ENCODE measurements at regions not wholly inside any gene's neighbourhood (a gene's known extent, or its start where the extent isn't known, plus 50 kb on each side); places are given as distances from the start of the nearest gene placed in this dataset.
"Not testable (repeated sequence)": the region's sequence is repeated elsewhere in the genome, so short reads cannot be mapped to it uniquely, and the experiment has no call there.

DNA sequence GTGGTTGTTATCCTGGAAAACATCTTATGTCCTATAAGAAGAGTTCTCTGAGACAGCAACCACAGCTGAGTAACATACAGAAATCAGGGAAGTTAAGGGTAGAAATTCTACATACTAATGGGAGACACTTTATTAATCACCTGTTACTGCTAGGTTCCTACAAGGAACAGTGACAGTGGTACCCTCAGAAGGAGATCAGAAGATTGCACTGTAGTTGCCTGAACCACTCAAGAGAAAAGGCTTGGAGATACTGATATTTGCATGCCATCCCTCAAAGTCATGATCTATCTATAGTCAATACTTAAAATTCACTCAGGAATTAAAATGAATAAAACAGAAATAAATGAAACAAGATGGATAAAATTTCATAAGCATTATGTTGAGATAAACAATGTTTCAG is 136.0 kb downstream of the LMLN start:
- ChIA-PET CTCF (interaction anchor here (4.0 kb wide), 1 partner anchor 16 kb away, joined by 19 read pairs; no protein-coding TSS in a partner anchor), POLR2A (no interaction called here)
- TF ChIP-seq RFX5 (IDR thresholded peaks at IDR 0.05), result no peak
- TF ChIP-seq POLR2A (IDR thresholded peaks at IDR 0.05; ENCODE audit: low read length), result no peak
- no peak for TF ChIP-seq ZNF302 (CRISPR knock-in tag; IDR thresholded peaks at IDR 0.05)
- TF ChIP-seq ZSCAN20 (CRISPR knock-in tag; IDR thresholded peaks at IDR 0.05), result no peak
- no peak for TF ChIP-seq MYC (IDR thresholded peaks at IDR 0.05; ENCODE audit: borderline replicate concordance, low read length)
- no peak for TF ChIP-seq SREBF2 (IDR thresholded peaks at IDR 0.05)
- TF ChIP-seq EHMT2 (IDR thresholded peaks at IDR 0.05; ENCODE audit: low read depth), result no peak
- TF ChIP-seq NFE2L2 (conservative IDR thresholded peaks at IDR 0.05; ENCODE audit: low read length), result no peak
- TF ChIP-seq, protein P1, sequence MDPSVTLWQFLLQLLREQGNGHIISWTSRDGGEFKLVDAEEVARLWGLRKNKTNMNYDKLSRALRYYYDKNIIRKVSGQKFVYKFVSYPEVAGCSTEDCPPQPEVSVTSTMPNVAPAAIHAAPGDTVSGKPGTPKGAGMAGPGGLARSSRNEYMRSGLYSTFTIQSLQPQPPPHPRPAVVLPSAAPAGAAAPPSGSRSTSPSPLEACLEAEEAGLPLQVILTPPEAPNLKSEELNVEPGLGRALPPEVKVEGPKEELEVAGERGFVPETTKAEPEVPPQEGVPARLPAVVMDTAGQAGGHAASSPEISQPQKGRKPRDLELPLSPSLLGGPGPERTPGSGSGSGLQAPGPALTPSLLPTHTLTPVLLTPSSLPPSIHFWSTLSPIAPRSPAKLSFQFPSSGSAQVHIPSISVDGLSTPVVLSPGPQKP (IDR thresholded peaks at IDR 0.05; ENCODE audit: low read depth, low read length), result no peak
- TF ChIP-seq ZC3H11A (IDR thresholded peaks at IDR 0.05), result no peak
- no peak for TF ChIP-seq ZFP36 (IDR thresholded peaks at IDR 0.05; ENCODE audit: borderline replicate concordance, partially characterized antibody)
- ATAC-seq, result no peak
- Histone ChIP-seq H3K4me1 (no peaks in the 10 kb centered on the region), H3K27ac (no peak overlapping the region), H3K4me2 (no peak overlapping the region), H3K4me3 (no peak overlapping the region), H3K9me3 (no peaks in the 10 kb centered on the region)
- DNase-seq (ENCODE audit: low read depth in 1 of 2, low spot score in 1 of 2), result no peak
- no peak for FAIRE-seq

DNA sequence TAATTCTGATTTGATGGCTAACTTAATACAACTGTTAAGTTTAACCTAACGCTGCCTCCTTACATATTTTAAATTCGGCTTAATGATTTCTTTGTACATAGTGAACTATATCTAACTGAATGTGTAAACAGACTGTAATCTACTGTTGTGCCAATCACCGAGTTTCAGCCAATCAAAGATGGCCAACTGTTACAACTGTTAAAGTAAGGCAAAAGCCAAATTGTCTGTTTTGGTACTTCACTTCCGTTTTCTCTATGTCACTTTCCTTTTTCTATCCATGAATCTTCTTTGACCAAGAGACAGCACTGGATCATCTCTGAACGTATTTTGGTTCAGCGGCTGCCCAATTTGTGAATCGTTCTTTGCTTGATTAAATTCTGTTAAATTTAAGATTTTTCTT is 137.0 kb downstream of the LMLN start:
- no peak for DNase-seq (ENCODE audit: low read depth in 1 of 2, low spot score in 1 of 2)
- TF ChIP-seq RFX5 (IDR thresholded peaks at IDR 0.05) (no peak), ZNF302 (CRISPR knock-in tag; IDR thresholded peaks at IDR 0.05) (no peak), RAD21 (conservative IDR thresholded peaks at IDR 0.05 in 1 of 2, IDR thresholded peaks at IDR 0.05 in 1 of 2) (no peak), RARB (CRISPR knock-in tag; IDR thresholded peaks at IDR 0.05) (no peak), CHD2 (IDR thresholded peaks at IDR 0.05; ENCODE audit: low read length, partially characterized antibody) (no peak), NFE2L2 (conservative IDR thresholded peaks at IDR 0.05; ENCODE audit: low read length) (no peak), NR3C1 (IDR thresholded peaks at IDR 0.05) (no peak), CEBPB (IDR thresholded peaks at IDR 0.05) (no peak), HOXB13 (CRISPR knock-in tag; IDR thresholded peaks at IDR 0.05; ENCODE audit: low read depth) (no peak), FOSB (CRISPR knock-in tag; IDR thresholded peaks at IDR 0.05) (no peak), FOXS1 (CRISPR knock-in tag; IDR thresholded peaks at IDR 0.05) (no peak), CBX2 (IDR thresholded peaks at IDR 0.05; ENCODE audit: borderline replicate concordance, low read depth) (no peak)
- TF ChIP-seq, protein P2, sequence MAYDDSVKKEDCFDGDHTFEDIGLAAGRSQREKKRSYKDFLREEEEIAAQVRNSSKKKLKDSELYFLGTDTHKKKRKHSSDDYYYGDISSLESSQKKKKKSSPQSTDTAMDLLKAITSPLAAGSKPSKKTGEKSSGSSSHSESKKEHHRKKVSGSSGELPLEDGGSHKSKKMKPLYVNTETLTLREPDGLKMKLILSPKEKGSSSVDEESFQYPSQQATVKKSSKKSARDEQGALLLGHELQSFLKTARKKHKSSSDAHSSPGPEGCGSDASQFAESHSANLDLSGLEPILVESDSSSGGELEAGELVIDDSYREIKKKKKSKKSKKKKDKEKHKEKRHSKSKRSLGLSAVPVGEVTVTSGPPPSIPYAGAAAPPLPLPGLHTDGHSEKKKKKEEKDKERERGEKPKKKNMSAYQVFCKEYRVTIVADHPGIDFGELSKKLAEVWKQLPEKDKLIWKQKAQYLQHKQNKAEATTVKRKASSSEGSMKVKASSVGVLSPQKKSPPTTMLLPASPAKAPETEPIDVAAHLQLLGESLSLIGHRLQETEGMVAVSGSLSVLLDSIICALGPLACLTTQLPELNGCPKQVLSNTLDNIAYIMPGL (CRISPR knock-in tag; IDR thresholded peaks at IDR 0.05; ENCODE audit: borderline replicate concordance), result no peak
- TF ChIP-seq, protein P3, sequence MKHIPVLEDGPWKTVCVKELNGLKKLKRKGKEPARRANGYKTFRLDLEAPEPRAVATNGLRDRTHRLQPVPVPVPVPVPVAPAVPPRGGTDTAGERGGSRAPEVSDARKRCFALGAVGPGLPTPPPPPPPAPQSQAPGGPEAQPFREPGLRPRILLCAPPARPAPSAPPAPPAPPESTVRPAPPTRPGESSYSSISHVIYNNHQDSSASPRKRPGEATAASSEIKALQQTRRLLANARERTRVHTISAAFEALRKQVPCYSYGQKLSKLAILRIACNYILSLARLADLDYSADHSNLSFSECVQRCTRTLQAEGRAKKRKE (CRISPR knock-in tag; IDR thresholded peaks at IDR 0.05; ENCODE audit: low read depth), result no peak
- TF ChIP-seq, protein P4, sequence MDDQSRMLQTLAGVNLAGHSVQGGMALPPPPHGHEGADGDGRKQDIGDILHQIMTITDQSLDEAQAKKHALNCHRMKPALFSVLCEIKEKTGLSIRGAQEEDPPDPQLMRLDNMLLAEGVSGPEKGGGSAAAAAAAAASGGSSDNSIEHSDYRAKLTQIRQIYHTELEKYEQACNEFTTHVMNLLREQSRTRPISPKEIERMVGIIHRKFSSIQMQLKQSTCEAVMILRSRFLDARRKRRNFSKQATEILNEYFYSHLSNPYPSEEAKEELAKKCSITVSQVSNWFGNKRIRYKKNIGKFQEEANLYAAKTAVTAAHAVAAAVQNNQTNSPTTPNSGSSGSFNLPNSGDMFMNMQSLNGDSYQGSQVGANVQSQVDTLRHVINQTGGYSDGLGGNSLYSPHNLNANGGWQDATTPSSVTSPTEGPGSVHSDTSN (IDR thresholded peaks at IDR 0.05), result no peak
- Histone ChIP-seq H3K4me3 (no peak overlapping the region), H3K4me1 (no peaks in the 10 kb centered on the region), H3K9me3 (no peaks in the 10 kb centered on the region), H3K27ac (no peak overlapping the region), H3K4me2 (no peak overlapping the region)
- ChIA-PET POLR2A (no interaction called here), CTCF (no interaction called here)
- 27% methylated on average over 7 of the region's 7 CpGs for WGBS (ENCODE audit: missing lambda C conversion rate)
- no peak for FAIRE-seq
- no peak for ATAC-seq

GRCh38 chr3:198098661-198099081 is 138.7 kb downstream of the LMLN start:
- H3K4me3 ChIP-seq; H3K4me2 ChIP-seq; FAIRE-seq; ATAC-seq; POLR2A ChIA-PET; DNase-seq (ENCODE audit: low read depth in 1 of 2, low spot score in 1 of 2); CTCF ChIA-PET; H3K9me3 ChIP-seq; H3K4me1 ChIP-seq; H3K27ac ChIP-seq: not testable (repeated sequence)
- WGBS (ENCODE audit: missing lambda C conversion rate), result 93% methylated on average over 8 of the region's 9 CpGs

DNA sequence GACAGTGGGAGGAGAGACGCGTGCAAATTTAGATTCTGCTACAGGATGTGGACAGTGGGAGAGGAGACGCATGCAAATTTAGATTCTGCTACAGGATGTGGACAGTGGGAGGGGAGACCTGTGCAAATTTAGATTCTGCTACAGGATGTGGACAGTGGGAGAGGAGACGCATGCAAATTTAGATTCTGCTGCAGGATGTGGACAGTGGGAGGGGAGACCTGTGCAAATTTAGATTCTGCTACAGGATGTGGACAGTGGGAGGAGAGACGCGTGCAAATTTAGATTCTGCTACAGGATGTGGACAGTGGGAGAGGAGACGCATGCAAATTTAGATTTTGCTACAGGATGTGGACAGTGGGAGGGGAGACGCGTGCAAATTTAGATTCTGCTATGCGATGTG is 143.1 kb downstream of the LMLN start:
- POLR2A ChIA-PET; DNase-seq (ENCODE audit: low read depth in 1 of 2, low spot score in 1 of 2); CTCF ChIA-PET; H3K27ac ChIP-seq; H3K4me1 ChIP-seq; H3K9me3 ChIP-seq; FAIRE-seq; H3K4me2 ChIP-seq; H3K4me3 ChIP-seq; ATAC-seq: not testable (repeated sequence)
- 87% methylated on average over 7 of the region's 10 CpGs for WGBS (ENCODE audit: missing lambda C conversion rate)
